ENCODE measurements at regions not wholly inside any gene's neighbourhood (a gene's known extent, or its start where the extent isn't known, plus 50 kb on each side); places are given as distances from the start of the nearest gene placed in this dataset.

DNA sequence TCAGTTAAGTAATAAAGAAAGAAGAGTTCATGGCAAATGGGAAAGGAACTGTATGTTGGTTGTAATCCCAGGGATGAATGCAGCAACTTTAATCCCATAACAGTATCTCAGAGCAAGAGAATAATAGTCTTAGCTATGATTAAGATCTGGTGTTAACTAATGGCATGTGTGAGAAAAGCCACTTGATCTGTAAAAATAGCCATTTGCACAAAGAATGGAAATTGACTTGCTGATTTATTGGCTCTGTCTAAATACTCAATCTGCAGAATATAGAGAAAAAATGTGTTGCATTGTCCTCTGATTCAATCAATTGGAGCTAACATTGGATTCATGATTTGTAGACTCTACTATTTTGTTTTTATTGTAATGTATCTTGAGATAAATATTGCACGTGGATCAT lies 987.0 kb downstream of the NSUN3 start:
- intact Hi-C loops (cut with DNase I) = no loop called here

GRCh38 chr3:95055288-95055687 lies 992.4 kb downstream of the NSUN3 start:
- peaks cover 0 to 6% (median 0%) of the 10 kb centered on the region in 3 donors for H3K9me3 ChIP-seq (replicated peaks in 1 of 3)
- H3K4me1 ChIP-seq (replicated peaks in 1 of 2) = no peaks in the 10 kb centered on the region
- no peak for DNase-seq
- H3K27ac ChIP-seq = no peak overlapping the region
- WGBS, 4 donors = 73 to 91% (median 83%) methylated on average over 2 of the region's 2 CpGs
- no peaks in the 10 kb centered on the region for H3K36me3 ChIP-seq (replicated peaks in 1 of 2)
- H3K27me3 ChIP-seq = no peaks in the 10 kb centered on the region
- TF ChIP-seq POLR2A (IDR thresholded peaks at IDR 0.05) = no peak
- TF ChIP-seq, protein P1, sequence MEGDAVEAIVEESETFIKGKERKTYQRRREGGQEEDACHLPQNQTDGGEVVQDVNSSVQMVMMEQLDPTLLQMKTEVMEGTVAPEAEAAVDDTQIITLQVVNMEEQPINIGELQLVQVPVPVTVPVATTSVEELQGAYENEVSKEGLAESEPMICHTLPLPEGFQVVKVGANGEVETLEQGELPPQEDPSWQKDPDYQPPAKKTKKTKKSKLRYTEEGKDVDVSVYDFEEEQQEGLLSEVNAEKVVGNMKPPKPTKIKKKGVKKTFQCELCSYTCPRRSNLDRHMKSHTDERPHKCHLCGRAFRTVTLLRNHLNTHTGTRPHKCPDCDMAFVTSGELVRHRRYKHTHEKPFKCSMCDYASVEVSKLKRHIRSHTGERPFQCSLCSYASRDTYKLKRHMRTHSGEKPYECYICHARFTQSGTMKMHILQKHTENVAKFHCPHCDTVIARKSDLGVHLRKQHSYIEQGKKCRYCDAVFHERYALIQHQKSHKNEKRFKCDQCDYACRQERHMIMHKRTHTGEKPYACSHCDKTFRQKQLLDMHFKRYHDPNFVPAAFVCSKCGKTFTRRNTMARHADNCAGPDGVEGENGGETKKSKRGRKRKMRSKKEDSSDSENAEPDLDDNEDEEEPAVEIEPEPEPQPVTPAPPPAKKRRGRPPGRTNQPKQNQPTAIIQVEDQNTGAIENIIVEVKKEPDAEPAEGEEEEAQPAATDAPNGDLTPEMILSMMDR (IDR thresholded peaks at IDR 0.05) = no peak
- intact Hi-C loops (cut with DNase I) = no loop called here
- H3K4me3 ChIP-seq = no peak overlapping the region

More for the DNA sequence above, 987.0 kb downstream of the NSUN3 start:
- TF ChIP-seq, protein P1 (IDR thresholded peaks at IDR 0.05) = no peak
- no peak for TF ChIP-seq POLR2A (IDR thresholded peaks at IDR 0.05)
- Histone ChIP-seq H3K36me3 (replicated peaks in 1 of 2) (no peaks in the 10 kb centered on the region), H3K4me1 (replicated peaks in 1 of 2) (no peaks in the 10 kb centered on the region), H3K27ac (no peak overlapping the region), H3K27me3 (no peaks in the 10 kb centered on the region), H3K9me3 (replicated peaks in 1 of 3) (peaks cover 0 to 6% (median 0%) of the 10 kb centered on the region in 3 donors), H3K4me3 (no peak overlapping the region)
- DNase-seq = no peak
- WGBS, 4 donors = 59 to 92% (median 76%) methylated on average over 1 of the region's 1 CpG

- intact Hi-C loops (cut with DNase I) = no loop called here
- Histone ChIP-seq H3K27ac (no peak overlapping the region), H3K27me3 (no peaks in the 10 kb centered on the region), H3K4me1 (replicated peaks in 1 of 2) (no peaks in the 10 kb centered on the region), H3K4me3 (no peak overlapping the region), H3K9me3 (replicated peaks in 1 of 3) (peaks cover 0 to 6% (median 0%) of the 10 kb centered on the region in 3 donors), H3K36me3 (replicated peaks in 1 of 2) (no peaks in the 10 kb centered on the region)
- no peak for DNase-seq
- TF ChIP-seq, protein P1 (IDR thresholded peaks at IDR 0.05) = no peak
- TF ChIP-seq POLR2A (IDR thresholded peaks at IDR 0.05) = no peak
- WGBS, 4 donors = 73 to 82% (median 77%) methylated on average over 3 of the region's 3 CpGs
These were observed 1019.3 kb downstream of the NSUN3 start for GRCh38 chr3:95082191-95082590.

GRCh38 chr3:95084738-95085137 lies 1021.9 kb downstream of the NSUN3 start:
- Histone ChIP-seq H3K36me3 (replicated peaks in 1 of 2) (no peaks in the 10 kb centered on the region), H3K27ac (no peak overlapping the region), H3K4me1 (replicated peaks in 1 of 2) (no peaks in the 10 kb centered on the region), H3K9me3 (replicated peaks in 1 of 3) (peaks cover 0 to 6% (median 0%) of the 10 kb centered on the region in 3 donors), H3K27me3 (no peaks in the 10 kb centered on the region), H3K4me3 (no peak overlapping the region)
- intact Hi-C loops (cut with DNase I) = no loop called here
- TF ChIP-seq, protein P1 (IDR thresholded peaks at IDR 0.05) = no peak
- TF ChIP-seq POLR2A (IDR thresholded peaks at IDR 0.05) = no peak
- no peak for DNase-seq
